Activated T-helper 1 cell treated with anti-CD3 and anti-CD28 coated beads, Interleukin-12 subunit alpha, Interleukin-12 subunit beta, Interleukin-2, Interleukin-4 antibody, amounts not matched to agents 30 ng/mL and 10 ng/mL and 1 ng/mL, durations not matched to agents 14 hours and 24 hours and 36 hours (primary cell): ENCODE measurements at regions not wholly inside any gene's neighbourhood (a gene's known extent, or its start where the extent isn't known, plus 50 kb on each side); places are given as distances from the start of the nearest gene placed in this dataset.
"Not testable (repeated sequence)": the region's sequence is repeated elsewhere in the genome, so short reads cannot be mapped to it uniquely, and the experiment has no call there.

Source experiments
- DNase-seq: peaks from one replicate; pipeline ENCODE4 v3.0.0; 2021; ENCODE audit warnings: low spot score
- H3K27ac Mint-ChIP-seq: one replicate; pipeline ENCODE4 v1.8.0; 2021; ENCODE audit warnings: mild to moderate bottlenecking, mixed read lengths
- H3K27me3 Mint-ChIP-seq: one replicate; pipeline ENCODE4 v1.8.0; 2022; ENCODE audit warnings: mild to moderate bottlenecking, moderate library complexity, mixed read lengths; ENCODE audit not compliant: insufficient read depth
- H3K36me3 Mint-ChIP-seq: one replicate; pipeline ENCODE4 v1.8.0; 2021; ENCODE audit warnings: low read depth, mixed read lengths
- H3K4me1 Mint-ChIP-seq: one replicate; pipeline ENCODE4 v1.8.0; 2021; ENCODE audit warnings: low read depth, mixed read lengths
- H3K4me3 Mint-ChIP-seq: one replicate; pipeline ENCODE4 v1.8.0; 2021; ENCODE audit warnings: mild to moderate bottlenecking, moderate library complexity, mixed read lengths
- H3K9me3 Mint-ChIP-seq: one replicate; pipeline ENCODE4 v1.8.0; 2021; ENCODE audit warnings: mixed read lengths
- intact Hi-C: fragments of 100-400 bp; cut with micrococcal nuclease; formaldehyde crosslinking; loops from one replicate; pipeline ENCODE4 v1.15.1; 2024

DNA sequence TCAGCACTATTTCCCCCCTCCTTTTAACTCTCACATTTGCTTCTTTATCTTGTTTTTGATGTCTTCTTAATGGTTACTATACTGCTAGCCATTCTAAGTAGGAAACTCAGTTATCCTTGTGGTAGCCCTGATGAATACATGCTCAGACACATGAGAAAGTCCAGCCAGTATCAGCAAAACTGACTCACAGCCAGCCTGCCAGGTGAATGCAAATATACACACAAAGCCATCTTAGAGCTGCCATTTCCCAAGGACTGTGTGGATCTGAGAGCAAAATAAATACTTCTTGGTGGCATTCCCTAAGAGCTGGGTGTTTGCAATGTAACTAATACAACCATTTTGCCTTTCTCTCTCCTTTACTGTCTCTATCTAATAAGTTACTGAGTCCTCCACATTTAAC, 455.2 kb downstream of the CCER1 start:
- Mint-ChIP-seq H3K4me3 (no peak overlapping the region), H3K27ac (no peak overlapping the region), H3K36me3 (no peaks in the 10 kb centered on the region), H3K27me3 (no peaks in the 10 kb centered on the region), H3K4me1 (no peaks in the 10 kb centered on the region), H3K9me3 (no peaks in the 10 kb centered on the region)
- DNase-seq: no peak
- intact Hi-C loops: no loop called here

DNA sequence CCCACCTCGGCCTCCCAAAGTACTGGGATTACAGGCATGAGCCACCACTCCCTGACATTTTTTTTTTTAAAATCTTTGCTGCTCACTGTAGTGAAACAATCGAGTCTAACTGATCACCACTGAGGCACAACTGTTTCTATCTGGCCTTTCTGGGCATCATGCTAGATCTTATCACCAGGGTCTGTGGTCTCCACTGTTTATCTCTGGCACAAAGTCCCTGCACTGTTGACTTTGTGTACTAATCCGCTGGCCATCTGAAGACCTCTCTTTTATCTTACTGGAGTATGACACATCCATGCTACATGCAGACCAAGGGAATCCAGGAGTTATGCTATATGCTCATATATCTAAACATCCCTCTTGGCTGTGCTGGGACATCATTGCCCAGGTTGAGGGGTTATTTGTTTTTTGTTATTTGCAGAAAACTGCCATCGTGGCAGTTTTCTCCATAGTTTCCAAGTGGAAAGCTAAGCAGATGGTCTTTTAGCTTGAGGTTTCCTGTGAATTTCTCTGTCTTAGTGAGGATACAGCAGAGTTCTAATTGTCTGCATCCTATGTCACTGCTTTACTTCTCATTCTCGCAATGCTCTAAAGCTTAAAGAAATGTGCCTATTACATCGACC, 456.9 kb downstream of the CCER1 start:
- Mint-ChIP-seq H3K9me3 (no peaks in the 10 kb centered on the region), H3K27me3 (no peaks in the 10 kb centered on the region), H3K4me1 (no peaks in the 10 kb centered on the region), H3K27ac (no peak overlapping the region), H3K4me3 (no peak overlapping the region), H3K36me3 (no peaks in the 10 kb centered on the region)
- intact Hi-C loops: no loop called here
- no peak for DNase-seq

DNA sequence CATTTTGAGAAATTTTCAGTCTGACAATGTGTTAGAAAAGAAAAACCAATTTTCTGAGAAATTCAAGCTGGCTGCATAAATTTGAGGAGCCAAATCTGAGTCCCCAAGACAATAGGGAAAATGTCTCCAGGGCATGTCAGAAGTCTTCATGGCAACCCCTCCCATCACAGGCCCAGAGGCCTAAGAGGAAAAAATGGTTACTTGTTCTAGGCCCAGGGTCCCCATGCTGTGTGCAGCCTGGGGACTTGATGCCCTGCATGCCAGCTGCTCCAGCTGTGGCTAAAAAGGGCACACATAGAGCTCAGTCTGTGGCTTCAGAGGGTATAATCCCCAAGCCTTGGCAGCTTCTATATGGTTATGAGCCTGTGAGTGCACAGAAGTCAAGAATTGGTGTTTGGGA, 464.6 kb downstream of the CCER1 start:
- intact Hi-C loops: no loop called here
- Mint-ChIP-seq H3K27ac (no peak overlapping the region), H3K27me3 (no peaks in the 10 kb centered on the region), H3K36me3 (no peaks in the 10 kb centered on the region), H3K4me1 (no peaks in the 10 kb centered on the region), H3K9me3 (peaks cover 16% of the 10 kb centered on the region), H3K4me3 (no peak overlapping the region)
- DNase-seq: no peak

DNA sequence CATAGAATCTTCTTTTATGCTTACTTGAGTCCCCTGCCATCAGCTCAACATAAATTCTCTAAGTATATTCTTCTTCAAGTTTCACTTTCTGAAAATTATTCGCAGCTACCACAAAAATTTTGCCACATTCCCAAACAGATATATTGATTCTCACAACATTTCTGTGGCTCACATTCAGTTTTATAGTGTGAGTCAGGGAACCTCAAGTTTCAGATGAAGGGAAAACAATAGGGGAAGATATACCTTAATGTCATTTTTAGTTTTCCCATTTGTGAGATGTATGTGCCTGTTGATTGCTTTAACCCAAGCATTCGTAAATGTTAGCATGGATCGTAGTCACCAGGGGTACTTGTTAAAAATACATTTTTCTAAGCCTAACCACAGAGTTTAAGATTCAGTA, 465.8 kb downstream of the CCER1 start:
- no peak overlapping the region for H3K27ac Mint-ChIP-seq
- intact Hi-C loops: no loop called here
- H3K36me3 Mint-ChIP-seq: no peaks in the 10 kb centered on the region
- H3K4me3 Mint-ChIP-seq: no peak overlapping the region
- no peak for DNase-seq
- H3K4me1 Mint-ChIP-seq: no peaks in the 10 kb centered on the region
- peaks cover 16% of the 10 kb centered on the region for H3K9me3 Mint-ChIP-seq
- H3K27me3 Mint-ChIP-seq: no peaks in the 10 kb centered on the region

DNA sequence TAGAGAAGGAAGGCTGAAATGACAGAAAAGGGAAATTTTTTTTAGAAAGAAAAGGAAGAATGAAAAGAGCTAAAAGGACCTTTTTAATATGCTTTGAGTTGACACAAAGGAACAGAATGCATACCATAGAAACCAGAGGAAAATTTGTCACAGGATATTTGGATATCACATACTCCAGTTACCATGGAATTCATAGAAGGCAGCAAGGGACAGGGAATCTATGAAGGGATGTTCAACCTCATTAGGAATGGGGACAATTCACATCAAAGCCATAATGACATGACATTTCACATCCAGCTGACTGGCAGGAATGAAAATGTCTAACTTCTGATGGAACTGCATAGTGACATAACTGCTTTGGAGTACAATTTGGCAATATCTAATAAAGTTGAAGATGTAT, 469.4 kb downstream of the CCER1 start:
- Mint-ChIP-seq H3K27ac (no peak overlapping the region), H3K4me1 (no peaks in the 10 kb centered on the region), H3K4me3 (no peak overlapping the region), H3K9me3 (peaks cover 8% of the 10 kb centered on the region), H3K27me3 (no peaks in the 10 kb centered on the region), H3K36me3 (no peaks in the 10 kb centered on the region)
- intact Hi-C loops: no loop called here
- no peak for DNase-seq

DNA sequence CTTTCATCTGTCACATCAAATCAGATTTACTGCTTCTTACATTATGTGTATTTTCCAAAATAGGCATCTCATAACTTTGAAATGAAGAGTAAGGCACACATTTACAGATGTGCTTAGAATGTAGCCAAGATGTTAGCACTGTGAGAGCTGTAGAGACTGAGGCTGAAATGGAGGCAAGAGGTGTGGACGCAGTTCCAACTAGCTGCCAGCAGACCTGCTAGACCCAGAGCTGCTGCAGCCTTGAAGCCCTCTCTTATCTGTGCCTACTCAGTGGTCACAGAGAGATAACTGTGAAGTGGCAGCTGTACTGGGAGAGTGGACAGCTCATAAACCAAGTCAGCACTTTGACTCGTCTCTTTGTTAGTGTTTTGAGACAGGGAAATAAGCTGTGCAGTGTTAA, 470.9 kb downstream of the CCER1 start:
- intact Hi-C loops: no loop called here
- H3K27me3 Mint-ChIP-seq: no peaks in the 10 kb centered on the region
- no peak for DNase-seq
- no peaks in the 10 kb centered on the region for H3K4me1 Mint-ChIP-seq
- H3K27ac Mint-ChIP-seq: no peak overlapping the region
- no peaks in the 10 kb centered on the region for H3K36me3 Mint-ChIP-seq
- peaks cover 8% of the 10 kb centered on the region for H3K9me3 Mint-ChIP-seq
- no peak overlapping the region for H3K4me3 Mint-ChIP-seq

DNA sequence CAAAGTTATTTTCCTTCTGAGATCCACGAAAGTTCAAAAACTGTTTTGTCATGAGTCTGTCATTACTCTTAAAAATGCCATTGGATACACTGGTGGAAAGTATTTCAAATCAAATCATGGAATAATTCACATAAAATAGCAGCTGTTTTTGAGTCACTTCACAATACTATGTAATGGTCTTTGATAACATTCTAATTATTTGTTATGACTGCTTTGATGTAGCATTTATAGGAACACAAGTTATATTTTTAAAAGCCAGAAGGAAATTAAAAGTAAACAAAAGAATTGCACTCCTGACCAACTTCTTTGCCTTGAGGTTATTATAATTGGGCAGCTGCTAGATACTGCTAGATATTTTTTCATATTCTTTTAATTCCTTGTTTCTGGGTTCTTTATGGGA, 473.2 kb downstream of the CCER1 start:
- no peak overlapping the region for H3K4me3 Mint-ChIP-seq
- no peak for DNase-seq
- intact Hi-C loops: no loop called here
- no peaks in the 10 kb centered on the region for H3K27me3 Mint-ChIP-seq
- peaks cover 3% of the 10 kb centered on the region for H3K9me3 Mint-ChIP-seq
- no peaks in the 10 kb centered on the region for H3K4me1 Mint-ChIP-seq
- H3K36me3 Mint-ChIP-seq: no peaks in the 10 kb centered on the region
- no peak overlapping the region for H3K27ac Mint-ChIP-seq

DNA sequence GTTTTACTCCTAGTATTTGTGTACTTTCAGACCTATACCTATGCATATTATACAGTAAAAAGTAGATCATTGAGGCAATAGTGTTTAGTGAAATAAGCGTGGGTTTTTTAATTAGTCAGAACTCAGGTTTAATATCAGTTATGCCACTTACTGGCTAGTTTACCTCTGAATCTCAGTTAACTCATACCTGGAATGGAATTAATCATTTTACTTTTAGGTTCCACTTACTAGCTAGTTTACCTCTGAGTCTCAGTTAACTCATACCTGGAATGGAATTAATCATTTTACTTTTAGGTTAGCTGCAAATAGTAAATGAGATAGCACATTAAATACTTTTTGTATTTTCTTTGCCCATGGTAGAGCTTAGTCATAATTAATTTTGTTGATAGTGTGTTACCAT, 475.7 kb downstream of the CCER1 start:
- no peaks in the 10 kb centered on the region for H3K4me1 Mint-ChIP-seq
- DNase-seq: no peak
- no peak overlapping the region for H3K27ac Mint-ChIP-seq
- no peaks in the 10 kb centered on the region for H3K36me3 Mint-ChIP-seq
- intact Hi-C loops: no loop called here
- peaks cover 3% of the 10 kb centered on the region for H3K9me3 Mint-ChIP-seq
- no peak overlapping the region for H3K4me3 Mint-ChIP-seq
- no peaks in the 10 kb centered on the region for H3K27me3 Mint-ChIP-seq

DNA sequence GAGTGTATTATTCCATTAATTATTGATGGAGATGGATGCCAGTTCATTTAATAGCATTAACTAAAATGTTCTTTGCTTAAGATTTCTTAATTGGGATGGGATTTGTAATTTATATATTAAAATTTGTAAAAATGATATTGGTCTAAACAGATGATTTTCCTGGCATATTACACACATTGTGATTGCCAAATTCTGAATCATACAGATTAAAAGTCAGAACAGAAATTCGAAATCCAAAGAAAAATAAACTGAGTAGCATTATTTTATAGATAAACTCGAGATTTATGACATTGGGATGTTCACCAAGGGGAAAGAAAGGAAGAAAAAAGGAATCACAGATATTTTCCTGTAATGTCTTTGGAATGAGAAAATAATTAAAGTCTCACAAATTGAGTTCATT, 481.1 kb downstream of the CCER1 start:
- no peak for DNase-seq
- Mint-ChIP-seq H3K27me3 (no peaks in the 10 kb centered on the region), H3K36me3 (no peaks in the 10 kb centered on the region), H3K4me3 (no peak overlapping the region), H3K9me3 (peaks cover 3% of the 10 kb centered on the region), H3K27ac (no peak overlapping the region), H3K4me1 (no peaks in the 10 kb centered on the region)
- intact Hi-C loops: no loop called here

DNA sequence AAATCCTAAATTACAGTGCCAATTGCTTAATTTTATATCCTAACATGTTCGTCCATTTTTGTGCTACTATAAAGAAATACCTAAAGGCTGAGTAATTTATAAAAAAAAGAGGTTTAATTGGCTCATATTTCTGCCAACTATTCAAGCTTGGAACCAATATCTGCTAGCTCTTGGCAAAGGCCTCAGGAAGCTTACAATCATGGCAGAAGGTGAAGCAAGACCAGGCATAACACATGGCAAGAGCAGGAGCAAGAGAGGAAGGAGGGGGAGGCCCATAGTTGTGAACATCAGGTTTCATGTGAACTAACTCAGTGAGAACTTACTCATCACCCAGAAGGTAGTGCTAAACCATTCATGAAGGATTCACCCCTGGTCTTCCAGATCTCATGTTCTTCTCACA, 494.3 kb downstream of the CCER1 start:
- H3K9me3 Mint-ChIP-seq: no peaks in the 10 kb centered on the region
- no peaks in the 10 kb centered on the region for H3K36me3 Mint-ChIP-seq
- intact Hi-C loops: no loop called here
- H3K27ac Mint-ChIP-seq: no peak overlapping the region
- H3K27me3 Mint-ChIP-seq: no peaks in the 10 kb centered on the region
- H3K4me1 Mint-ChIP-seq: no peaks in the 10 kb centered on the region
- DNase-seq: no peak
- H3K4me3 Mint-ChIP-seq: no peak overlapping the region

DNA sequence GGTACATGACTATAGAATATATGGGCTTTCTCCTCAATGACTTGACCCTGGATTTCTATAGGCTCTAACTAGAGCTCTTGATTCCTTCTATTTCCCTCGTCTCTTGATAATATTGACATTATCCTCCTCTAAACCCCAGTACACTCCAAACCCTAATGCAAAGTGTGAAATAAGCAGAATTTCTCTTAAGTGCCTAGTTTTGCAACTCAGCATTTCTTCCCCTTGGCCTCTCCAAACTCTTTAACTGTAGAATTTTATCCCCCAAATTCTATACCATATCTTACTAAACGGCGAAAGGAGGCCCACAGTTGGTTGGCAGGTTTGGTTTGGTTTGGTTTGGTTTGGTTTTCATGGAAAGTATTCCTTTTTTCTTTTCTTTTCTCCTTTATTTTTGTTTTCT, 498.7 kb downstream of the CCER1 start:
- intact Hi-C loops: no loop called here
- H3K27me3 Mint-ChIP-seq: no peaks in the 10 kb centered on the region
- no peak for DNase-seq
- peaks cover 3% of the 10 kb centered on the region for H3K9me3 Mint-ChIP-seq
- no peaks in the 10 kb centered on the region for H3K4me1 Mint-ChIP-seq
- no peaks in the 10 kb centered on the region for H3K36me3 Mint-ChIP-seq
- no peak overlapping the region for H3K4me3 Mint-ChIP-seq
- H3K27ac Mint-ChIP-seq: no peak overlapping the region

DNA sequence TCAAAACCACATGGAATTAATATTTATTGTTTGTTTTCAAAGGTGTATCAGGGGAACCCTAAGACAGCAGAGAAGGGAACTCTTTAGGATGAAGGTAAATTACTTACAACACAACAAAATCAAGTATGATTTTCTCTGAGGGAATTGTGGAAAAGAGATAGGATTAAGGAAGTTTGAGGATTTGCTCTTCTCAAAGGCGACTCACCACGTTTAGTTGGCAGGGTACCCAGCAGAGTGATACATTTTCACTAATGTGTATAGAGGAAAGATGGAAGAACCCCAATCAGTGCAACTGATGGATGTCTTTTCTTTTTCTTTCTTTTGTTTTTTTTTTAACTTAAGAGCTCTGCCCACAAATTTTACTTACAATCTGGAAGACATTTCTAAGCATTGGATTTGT, 499.2 kb downstream of the CCER1 start:
- H3K4me1 Mint-ChIP-seq: no peaks in the 10 kb centered on the region
- no peak for DNase-seq

DNA sequence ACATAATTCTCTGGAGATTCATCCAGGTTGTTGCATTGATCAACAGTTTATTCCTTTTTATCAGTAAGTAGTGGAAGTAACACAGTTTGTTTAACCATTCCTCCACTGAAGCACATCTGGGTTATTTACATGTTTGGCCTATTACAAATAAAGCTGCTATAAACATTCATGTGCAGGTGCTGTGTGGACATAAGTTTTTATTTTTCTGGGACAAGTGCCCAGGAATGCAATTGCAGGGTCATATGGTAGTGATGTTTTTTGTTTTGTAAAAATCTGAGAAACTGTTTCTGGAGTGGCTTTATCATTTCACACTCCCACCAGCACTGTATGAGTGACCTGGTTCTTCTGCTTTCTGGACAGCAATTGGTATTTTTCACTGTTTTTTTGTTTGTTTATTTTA, 505.4 kb downstream of the CCER1 start:
- no peak for DNase-seq
- Mint-ChIP-seq H3K4me1 (no peaks in the 10 kb centered on the region), H3K27ac (no peak overlapping the region), H3K36me3 (no peaks in the 10 kb centered on the region), H3K9me3 (peaks cover 7% of the 10 kb centered on the region), H3K4me3 (no peak overlapping the region), H3K27me3 (no peaks in the 10 kb centered on the region)
- intact Hi-C loops: no loop called here

More for the DNA sequence above, 499.2 kb downstream of the CCER1 start:
- Mint-ChIP-seq H3K36me3 (no peaks in the 10 kb centered on the region), H3K27me3 (no peaks in the 10 kb centered on the region), H3K4me3 (no peak overlapping the region), H3K9me3 (peaks cover 8% of the 10 kb centered on the region), H3K27ac (no peak overlapping the region)
- intact Hi-C loops: no loop called here

DNA sequence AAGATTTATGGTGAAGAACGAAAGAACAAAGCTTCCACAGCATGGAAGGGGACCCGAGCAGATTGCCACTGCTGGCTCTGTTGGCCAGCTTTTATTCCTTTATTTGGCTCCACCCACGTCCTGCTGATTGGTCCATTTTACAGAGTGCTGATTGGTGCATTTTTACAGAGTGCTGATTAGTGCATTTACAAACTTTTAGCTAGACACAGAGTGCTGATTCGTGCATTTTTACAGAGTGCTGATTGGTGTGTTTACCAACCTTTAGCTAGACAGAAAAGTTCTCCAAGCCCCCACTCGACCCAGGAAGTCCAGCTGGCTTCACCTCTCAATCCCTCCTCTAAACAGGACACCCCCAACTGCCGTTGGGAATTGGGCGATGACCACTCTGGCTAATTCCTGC, 511.5 kb downstream of the CCER1 start:
- H3K27ac Mint-ChIP-seq, intact Hi-C loops, H3K36me3 Mint-ChIP-seq, H3K9me3 Mint-ChIP-seq, H3K27me3 Mint-ChIP-seq, DNase-seq, H3K4me1 Mint-ChIP-seq, H3K4me3 Mint-ChIP-seq: not testable (repeated sequence)
